Suprapubic skin (tissue), 4 donors: ENCODE measurements at regions not wholly inside any gene's neighbourhood (a gene's known extent, or its start where the extent isn't known, plus 50 kb on each side); places are given as distances from the start of the nearest gene placed in this dataset.

Experiments
- DNase-seq, 2 donors: peaks; one replicate each; pipeline ENCODE4 v3.0.0-alpha.2; 2019; ENCODE audit warnings: low spot score in 2 of 2
- H3K27ac ChIP-seq: fragments of 200-600 bp; sonication (generic); one replicate; pipeline ENCODE4 v1.5.1; 2019
- H3K27me3 ChIP-seq: fragments of 200-600 bp; sonication (generic); one replicate; pipeline ENCODE4 v1.5.1; 2019
- H3K36me3 ChIP-seq: fragments of 200-600 bp; sonication (generic); one replicate; pipeline ENCODE4 v1.5.1; 2019
- H3K4me1 ChIP-seq: fragments of 200-600 bp; sonication (generic); one replicate; pipeline ENCODE4 v1.5.1; 2019
- H3K4me3 ChIP-seq: fragments of 200-600 bp; sonication (generic); one replicate; pipeline ENCODE4 v1.5.1; 2019; ENCODE audit warnings: mild to moderate bottlenecking
- H3K9me3 ChIP-seq: fragments of 200-600 bp; sonication (generic); one replicate; pipeline ENCODE4 v1.5.1; 2019
- CTCF ChIP-seq, 2 donors: fragments of 200-600 bp in 1 of 2; fragments of 450-650 bp in 1 of 2; sonication (generic) in 1 of 2; IDR thresholded peaks; one replicate each; pipeline ENCODE4 v1.5.1; 2016 to 2019; ENCODE audit warnings: antibody characterized with exemption in 2 of 2, mild to moderate bottlenecking in 1 of 2, moderate library complexity in 1 of 2
- EP300 ChIP-seq: sonication (generic); formaldehyde crosslinking; IDR thresholded peaks from one replicate; pipeline ENCODE4 v1.6.1; 2017; ENCODE audit warnings: antibody characterized with exemption
- POLR2A ChIP-seq, 2 donors: fragments of 450-650 bp; IDR thresholded peaks; one replicate each; pipeline ENCODE4 v1.6.1; 2017; ENCODE audit warnings: antibody characterized with exemption in 2 of 2, mild to moderate bottlenecking in 2 of 2, moderate library complexity in 2 of 2
- POLR2AphosphoS5 ChIP-seq, 3 donors: sonication (generic); formaldehyde crosslinking; IDR thresholded peaks; one replicate each; pipeline ENCODE4 v1.6.1; 2017; ENCODE audit warnings: antibody characterized with exemption in 3 of 3
- WGBS: methylation state at CpG from one replicate; pipeline ENCODE4 v1.1.5; 2018; 5-methylcytosine and 5-hydroxymethylcytosine counted together

GRCh38 chr7:88688222-88688621 lies 71.3 kb upstream of the ZNF804B start:
- Histone ChIP-seq H3K27me3 (no peaks in the 10 kb centered on the region), H3K4me3 (no peak overlapping the region), H3K36me3 (no peaks in the 10 kb centered on the region), H3K27ac (no peak overlapping the region), H3K4me1 (no peaks in the 10 kb centered on the region), H3K9me3 (no peaks in the 10 kb centered on the region)
- DNase-seq, result no peak
- WGBS, result 96% methylated on average over 1 of the region's 1 CpG
- TF ChIP-seq EP300, result no peak
- no peak for TF ChIP-seq POLR2A (IDR thresholded peaks at IDR 0.05)
- no peak for TF ChIP-seq CTCF (IDR thresholded peaks at IDR 0.05)
- no peak for TF ChIP-seq POLR2AphosphoS5 (IDR thresholded peaks at IDR 0.05)

GRCh38 chr7:88686468-88687229 lies 72.9 kb upstream of the ZNF804B start:
- H3K27ac ChIP-seq, result no peak overlapping the region
- no peaks in the 10 kb centered on the region for H3K27me3 ChIP-seq
- H3K4me1 ChIP-seq, result no peaks in the 10 kb centered on the region
- TF ChIP-seq EP300, result no peak
- TF ChIP-seq POLR2A (IDR thresholded peaks at IDR 0.05), result no peak
- TF ChIP-seq CTCF (IDR thresholded peaks at IDR 0.05), result no peak
- no peak for TF ChIP-seq POLR2AphosphoS5 (IDR thresholded peaks at IDR 0.05)
- H3K4me3 ChIP-seq, result no peak overlapping the region
- H3K9me3 ChIP-seq, result no peaks in the 10 kb centered on the region
- no peak for DNase-seq
- WGBS, result 92% methylated on average over 15 of the region's 30 CpGs
- H3K36me3 ChIP-seq, result no peaks in the 10 kb centered on the region

- H3K27ac ChIP-seq, result no peak overlapping the region
- DNase-seq, result no peak
- TF ChIP-seq CTCF (IDR thresholded peaks at IDR 0.05), result no peak
- TF ChIP-seq POLR2AphosphoS5 (IDR thresholded peaks at IDR 0.05), result no peak
- no peak for TF ChIP-seq EP300
- TF ChIP-seq POLR2A (IDR thresholded peaks at IDR 0.05), result no peak
- H3K9me3 ChIP-seq, result no peaks in the 10 kb centered on the region
- H3K4me1 ChIP-seq, result no peaks in the 10 kb centered on the region
- no peaks in the 10 kb centered on the region for H3K36me3 ChIP-seq
- 93% methylated on average over 2 of the region's 2 CpGs for WGBS
- no peaks in the 10 kb centered on the region for H3K27me3 ChIP-seq
- H3K4me3 ChIP-seq, result no peak overlapping the region
Observed at GRCh38 chr7:88681682-88682081, 77.8 kb upstream of the ZNF804B start.

GRCh38 chr7:88670536-88670935 lies 89.0 kb upstream of the ZNF804B start:
- TF ChIP-seq POLR2AphosphoS5 (IDR thresholded peaks at IDR 0.05), result no peak
- no peak for TF ChIP-seq EP300
- no peak for TF ChIP-seq CTCF (IDR thresholded peaks at IDR 0.05)
- TF ChIP-seq POLR2A (IDR thresholded peaks at IDR 0.05), result no peak
- Histone ChIP-seq H3K27ac (no peak overlapping the region), H3K36me3 (no peaks in the 10 kb centered on the region), H3K27me3 (no peaks in the 10 kb centered on the region), H3K4me1 (no peaks in the 10 kb centered on the region), H3K4me3 (no peak overlapping the region), H3K9me3 (no peaks in the 10 kb centered on the region)
- DNase-seq, result no peak

GRCh38 chr7:88669913-88670312 lies 89.6 kb upstream of the ZNF804B start:
- no peak for DNase-seq
- Histone ChIP-seq H3K4me3 (no peak overlapping the region), H3K9me3 (no peaks in the 10 kb centered on the region), H3K4me1 (no peaks in the 10 kb centered on the region), H3K27me3 (no peaks in the 10 kb centered on the region), H3K36me3 (no peaks in the 10 kb centered on the region), H3K27ac (no peak overlapping the region)
- WGBS, result 66% methylated on average over 3 of the region's 3 CpGs
- TF ChIP-seq CTCF (IDR thresholded peaks at IDR 0.05), result no peak
- TF ChIP-seq EP300, result no peak
- no peak for TF ChIP-seq POLR2AphosphoS5 (IDR thresholded peaks at IDR 0.05)
- no peak for TF ChIP-seq POLR2A (IDR thresholded peaks at IDR 0.05)
